HG02571 (cell line): ENCODE measurements at regions not wholly inside any gene's neighbourhood (a gene's known extent, or its start where the extent isn't known, plus 50 kb on each side); places are given as distances from the start of the nearest gene placed in this dataset.

Experiments used
- ATAC-seq: cut with Tn5 transposase; IDR thresholded peaks from one replicate; pipeline ENCODE4 v1.9.1; 2021; ENCODE audit warnings: mild to moderate bottlenecking, moderate library complexity; ENCODE audit not compliant: unreplicated experiment

GRCh38 chr12:58252914-58253313 is 311.5 kb downstream of the ATP23 start:
- no peak for ATAC-seq

- no peak for ATAC-seq
Measured at GRCh38 chr12:58253663-58254062, 312.3 kb downstream of the ATP23 start.

- no peak for ATAC-seq
Measured at GRCh38 chr12:58254463-58255100, 313.2 kb downstream of the ATP23 start.

GRCh38 chr12:58262796-58263195 is 321.4 kb downstream of the ATP23 start:
- no peak for ATAC-seq

GRCh38 chr12:58263816-58264215 is 322.4 kb downstream of the ATP23 start:
- no peak for ATAC-seq

- ATAC-seq, result no peak
Measured at GRCh38 chr12:58268069-58268468, 326.7 kb downstream of the ATP23 start.

- ATAC-seq, result no peak
Measured at GRCh38 chr12:58269476-58269875, 328.1 kb downstream of the ATP23 start.

- ATAC-seq, result no peak
Measured at GRCh38 chr12:58270966-58271705, 329.8 kb downstream of the ATP23 start.

GRCh38 chr12:58272461-58272860 is 331.1 kb downstream of the ATP23 start:
- ATAC-seq, result no peak

GRCh38 chr12:58277231-58277630 is 335.9 kb downstream of the ATP23 start:
- ATAC-seq, result no peak

- ATAC-seq, result no peak
Measured at GRCh38 chr12:58283553-58283952, 342.2 kb downstream of the ATP23 start.

GRCh38 chr12:58285551-58285950 is 344.2 kb downstream of the ATP23 start:
- ATAC-seq, result no peak

GRCh38 chr12:58286353-58286752 is 345.0 kb downstream of the ATP23 start:
- ATAC-seq, result no peak

- no peak for ATAC-seq
Measured at GRCh38 chr12:58288190-58288589, 346.8 kb downstream of the ATP23 start.

- no peak for ATAC-seq
Measured at GRCh38 chr12:58291106-58291505, 349.7 kb downstream of the ATP23 start.

- ATAC-seq, result no peak
Measured at GRCh38 chr12:58293308-58293982, 352.1 kb downstream of the ATP23 start.

- ATAC-seq, result no peak
Measured at GRCh38 chr12:58295268-58295667, 353.9 kb downstream of the ATP23 start.

- no peak for ATAC-seq
Measured at GRCh38 chr12:58296863-58297262, 355.5 kb downstream of the ATP23 start.

GRCh38 chr12:58298803-58299202 is 357.4 kb downstream of the ATP23 start:
- no peak for ATAC-seq

- ATAC-seq, result no peak
Measured at GRCh38 chr12:58299371-58299770, 358.0 kb downstream of the ATP23 start.

- ATAC-seq, result no peak
Measured at GRCh38 chr12:58301038-58301729, 359.8 kb downstream of the ATP23 start.
